HepG2 (cell line): ENCODE measurements at regions not wholly inside any gene's neighbourhood (a gene's known extent, or its start where the extent isn't known, plus 50 kb on each side); places are given as distances from the start of the nearest gene placed in this dataset.
A peak's percentile ranks its signal among the peaks of the same experiment; 100 is the strongest.

Source experiments
- ARNT ChIP-seq: fragments of 450-650 bp; IDR thresholded peaks from 2 replicates; pipeline ENCODE4 v1.6.1; 2017
- FOXK1 ChIP-seq: sonication (generic); formaldehyde crosslinking; IDR thresholded peaks from 2 replicates; pipeline ENCODE4 v1.4.0; 2020; ENCODE audit warnings: low read depth, missing genetic modification reagents, borderline replicate concordance
- JUN ChIP-seq: sonication (generic); formaldehyde crosslinking; IDR thresholded peaks from 2 replicates; pipeline ENCODE4 v1.4.0; 2020; ENCODE audit warnings: mild to moderate bottlenecking, missing genetic modification reagents
- KAT8 ChIP-seq: IDR thresholded peaks from 2 replicates; pipeline ENCODE4 v1.6.1; 2016; ENCODE audit warnings: missing genetic modification reagents, missing compliant biosample characterization
- MEIS1 ChIP-seq: sonication (generic); formaldehyde crosslinking; IDR thresholded peaks from 2 replicates; pipeline ENCODE4 v1.9.0; 2021; ENCODE audit warnings: mild to moderate bottlenecking, missing genetic modification reagents, moderate library complexity, borderline replicate concordance
- POGZ ChIP-seq: sonication (generic); formaldehyde crosslinking; IDR thresholded peaks from 2 replicates; pipeline ENCODE4 v1.4.0; 2020; ENCODE audit warnings: mild to moderate bottlenecking, missing genetic modification reagents
- RAD51 ChIP-seq: fragments of 450-650 bp; IDR thresholded peaks from 2 replicates; pipeline ENCODE4 v1.6.1; 2016; ENCODE audit warnings: borderline replicate concordance
- RXRB ChIP-seq: IDR thresholded peaks from 2 replicates; pipeline ENCODE4 v1.6.1; 2016; ENCODE audit warnings: borderline replicate concordance, missing genetic modification reagents, missing compliant biosample characterization
- SATB2 ChIP-seq: sonication (generic); formaldehyde crosslinking; IDR thresholded peaks from 2 replicates; pipeline ENCODE4 v1.5.0; 2020; ENCODE audit warnings: missing genetic modification reagents
- SIX1 ChIP-seq: sonication (generic); formaldehyde crosslinking; IDR thresholded peaks from 2 replicates; pipeline ENCODE4 v1.4.0; 2020; ENCODE audit warnings: missing genetic modification reagents, borderline replicate concordance
- SPEN ChIP-seq: sonication (generic); formaldehyde crosslinking; IDR thresholded peaks from 2 replicates; pipeline ENCODE4 v1.5.1; 2020; ENCODE audit warnings: low read depth, mild to moderate bottlenecking, missing genetic modification reagents
- WIZ ChIP-seq: sonication (generic); formaldehyde crosslinking; IDR thresholded peaks from 2 replicates; pipeline ENCODE4 v1.5.1; 2020; ENCODE audit warnings: mild to moderate bottlenecking, missing genetic modification reagents
- ZMYM4 ChIP-seq: sonication (generic); formaldehyde crosslinking; IDR thresholded peaks from 2 replicates; pipeline ENCODE4 v1.8.1; 2023; ENCODE audit warnings: mild to moderate bottlenecking, missing genetic modification reagents
- TF ChIP-seq, protein P1 (sequence below): IDR thresholded peaks from 2 replicates; pipeline ENCODE4 v1.6.1; 2016; ENCODE audit warnings: low read depth, control low read depth
- TF ChIP-seq, protein P2 (sequence below): sonication (generic); formaldehyde crosslinking; IDR thresholded peaks from 2 replicates; pipeline ENCODE4 v1.4.0; 2020; ENCODE audit warnings: missing genetic modification reagents, low read depth, mild to moderate bottlenecking, borderline replicate concordance
- TF ChIP-seq, protein P3 (sequence below): IDR thresholded peaks from 2 replicates; pipeline ENCODE4 v1.4.0; 2020; ENCODE audit warnings: mild to moderate bottlenecking, missing genetic modification reagents
- TF ChIP-seq, protein P4 (sequence below): IDR thresholded peaks from 2 replicates; pipeline ENCODE4 v1.6.1; 2016; ENCODE audit warnings: mild to moderate bottlenecking
- TF ChIP-seq, protein P5 (sequence below), 2 experiments: IDR thresholded peaks; 2 replicates each; pipeline ENCODE4 v1.6.1; 2011 to 2012; ENCODE audit warnings: low read length in 2 of 2, borderline replicate concordance in 1 of 2, low read depth in 1 of 2, mild to moderate bottlenecking in 1 of 2, moderate library complexity in 1 of 2

DNA sequence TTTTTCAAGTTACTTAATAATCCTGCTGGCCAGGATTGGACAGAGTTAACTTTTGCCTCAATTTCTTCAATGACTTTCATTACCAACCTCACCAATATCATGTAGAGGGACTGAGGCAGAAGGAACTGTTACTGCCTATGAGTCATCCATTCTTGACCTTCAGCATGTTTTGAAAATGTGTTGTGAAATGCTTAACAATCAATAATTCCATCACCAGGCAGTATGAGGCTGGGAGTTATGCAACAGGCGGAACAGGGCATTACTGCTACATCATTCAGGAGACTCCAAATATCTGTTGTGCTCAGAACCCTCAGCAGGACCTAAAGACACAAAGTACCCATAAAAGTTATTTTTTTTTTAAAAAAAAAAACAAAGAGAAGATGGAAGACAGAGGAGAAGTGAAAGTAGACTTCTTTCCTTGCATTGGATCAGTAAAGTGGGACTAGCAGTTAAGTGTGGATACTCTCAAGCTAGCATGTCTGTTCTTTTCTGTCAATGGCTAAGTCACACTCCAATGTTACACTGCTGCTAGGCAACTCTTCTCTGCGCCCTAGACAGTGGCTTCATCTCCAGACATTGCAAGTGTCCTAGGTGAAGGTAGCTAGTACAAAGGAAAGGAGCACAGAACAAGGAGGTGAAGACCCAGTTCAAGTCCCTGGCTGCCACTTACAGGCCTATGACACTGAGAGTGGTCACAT is 184.9 kb upstream of the LPP start (continued):
- TF ChIP-seq, protein P1, sequence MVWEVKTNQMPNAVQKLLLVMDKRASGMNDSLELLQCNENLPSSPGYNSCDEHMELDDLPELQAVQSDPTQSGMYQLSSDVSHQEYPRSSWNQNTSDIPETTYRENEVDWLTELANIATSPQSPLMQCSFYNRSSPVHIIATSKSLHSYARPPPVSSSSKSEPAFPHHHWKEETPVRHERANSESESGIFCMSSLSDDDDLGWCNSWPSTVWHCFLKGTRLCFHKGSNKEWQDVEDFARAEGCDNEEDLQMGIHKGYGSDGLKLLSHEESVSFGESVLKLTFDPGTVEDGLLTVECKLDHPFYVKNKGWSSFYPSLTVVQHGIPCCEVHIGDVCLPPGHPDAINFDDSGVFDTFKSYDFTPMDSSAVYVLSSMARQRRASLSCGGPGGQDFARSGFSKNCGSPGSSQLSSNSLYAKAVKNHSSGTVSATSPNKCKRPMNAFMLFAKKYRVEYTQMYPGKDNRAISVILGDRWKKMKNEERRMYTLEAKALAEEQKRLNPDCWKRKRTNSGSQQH, result no peak
- peak; percentile 55; the same call in 1 of the 2 replicates for TF ChIP-seq KAT8 (CRISPR knock-in tag)
- 0 out of 2 replicates have a peak, but pooled peaks have one; percentile 21 for TF ChIP-seq SPEN
- peak; percentile 92 for TF ChIP-seq RXRB (CRISPR knock-in tag)
- TF ChIP-seq, protein P2, sequence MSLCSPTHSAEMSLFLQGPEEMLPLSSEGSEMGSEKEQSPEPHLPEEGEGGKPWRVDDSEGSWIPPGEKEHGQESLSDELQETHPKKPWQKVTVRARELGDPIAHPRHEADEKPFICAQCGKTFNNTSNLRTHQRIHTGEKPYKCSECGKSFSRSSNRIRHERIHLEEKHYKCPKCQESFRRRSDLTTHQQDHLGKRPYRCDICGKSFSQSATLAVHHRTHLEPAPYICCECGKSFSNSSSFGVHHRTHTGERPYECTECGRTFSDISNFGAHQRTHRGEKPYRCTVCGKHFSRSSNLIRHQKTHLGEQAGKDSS (CRISPR knock-in tag), result no peak
- TF ChIP-seq, protein P3, sequence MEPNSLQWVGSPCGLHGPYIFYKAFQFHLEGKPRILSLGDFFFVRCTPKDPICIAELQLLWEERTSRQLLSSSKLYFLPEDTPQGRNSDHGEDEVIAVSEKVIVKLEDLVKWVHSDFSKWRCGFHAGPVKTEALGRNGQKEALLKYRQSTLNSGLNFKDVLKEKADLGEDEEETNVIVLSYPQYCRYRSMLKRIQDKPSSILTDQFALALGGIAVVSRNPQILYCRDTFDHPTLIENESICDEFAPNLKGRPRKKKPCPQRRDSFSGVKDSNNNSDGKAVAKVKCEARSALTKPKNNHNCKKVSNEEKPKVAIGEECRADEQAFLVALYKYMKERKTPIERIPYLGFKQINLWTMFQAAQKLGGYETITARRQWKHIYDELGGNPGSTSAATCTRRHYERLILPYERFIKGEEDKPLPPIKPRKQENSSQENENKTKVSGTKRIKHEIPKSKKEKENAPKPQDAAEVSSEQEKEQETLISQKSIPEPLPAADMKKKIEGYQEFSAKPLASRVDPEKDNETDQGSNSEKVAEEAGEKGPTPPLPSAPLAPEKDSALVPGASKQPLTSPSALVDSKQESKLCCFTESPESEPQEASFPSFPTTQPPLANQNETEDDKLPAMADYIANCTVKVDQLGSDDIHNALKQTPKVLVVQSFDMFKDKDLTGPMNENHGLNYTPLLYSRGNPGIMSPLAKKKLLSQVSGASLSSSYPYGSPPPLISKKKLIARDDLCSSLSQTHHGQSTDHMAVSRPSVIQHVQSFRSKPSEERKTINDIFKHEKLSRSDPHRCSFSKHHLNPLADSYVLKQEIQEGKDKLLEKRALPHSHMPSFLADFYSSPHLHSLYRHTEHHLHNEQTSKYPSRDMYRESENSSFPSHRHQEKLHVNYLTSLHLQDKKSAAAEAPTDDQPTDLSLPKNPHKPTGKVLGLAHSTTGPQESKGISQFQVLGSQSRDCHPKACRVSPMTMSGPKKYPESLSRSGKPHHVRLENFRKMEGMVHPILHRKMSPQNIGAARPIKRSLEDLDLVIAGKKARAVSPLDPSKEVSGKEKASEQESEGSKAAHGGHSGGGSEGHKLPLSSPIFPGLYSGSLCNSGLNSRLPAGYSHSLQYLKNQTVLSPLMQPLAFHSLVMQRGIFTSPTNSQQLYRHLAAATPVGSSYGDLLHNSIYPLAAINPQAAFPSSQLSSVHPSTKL (CRISPR knock-in tag), result peak; percentile 98
- TF ChIP-seq MEIS1 (CRISPR knock-in tag), result peak; percentile 52; the same call in 1 of the 2 replicates
- no peak for TF ChIP-seq SATB2 (CRISPR knock-in tag)
- no peak for TF ChIP-seq ARNT
- no peak for TF ChIP-seq WIZ (CRISPR knock-in tag)
- TF ChIP-seq SIX1 (CRISPR knock-in tag), result 0 out of 2 replicates have a peak, but pooled peaks have one; percentile 31
- peak; percentile 92 for TF ChIP-seq JUN (CRISPR knock-in tag)
- TF ChIP-seq, protein P4, sequence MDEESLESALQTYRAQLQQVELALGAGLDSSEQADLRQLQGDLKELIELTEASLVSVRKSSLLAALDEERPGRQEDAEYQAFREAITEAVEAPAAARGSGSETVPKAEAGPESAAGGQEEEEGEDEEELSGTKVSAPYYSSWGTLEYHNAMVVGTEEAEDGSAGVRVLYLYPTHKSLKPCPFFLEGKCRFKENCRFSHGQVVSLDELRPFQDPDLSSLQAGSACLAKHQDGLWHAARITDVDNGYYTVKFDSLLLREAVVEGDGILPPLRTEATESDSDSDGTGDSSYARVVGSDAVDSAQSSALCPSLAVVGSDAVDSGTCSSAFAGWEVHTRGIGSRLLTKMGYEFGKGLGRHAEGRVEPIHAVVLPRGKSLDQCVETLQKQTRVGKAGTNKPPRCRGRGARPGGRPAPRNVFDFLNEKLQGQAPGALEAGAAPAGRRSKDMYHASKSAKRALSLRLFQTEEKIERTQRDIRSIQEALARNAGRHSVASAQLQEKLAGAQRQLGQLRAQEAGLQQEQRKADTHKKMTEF (CRISPR knock-in tag), result peak; percentile 79; the same call in 1 of the 2 replicates
- TF ChIP-seq POGZ (CRISPR knock-in tag), result peak; percentile 95
- TF ChIP-seq RAD51, result no peak
- peak; percentile 87 for TF ChIP-seq ZMYM4 (CRISPR knock-in tag)
- TF ChIP-seq FOXK1 (CRISPR knock-in tag), result peak; percentile 96; the same call in 1 of the 2 replicates
- TF ChIP-seq, protein P5, sequence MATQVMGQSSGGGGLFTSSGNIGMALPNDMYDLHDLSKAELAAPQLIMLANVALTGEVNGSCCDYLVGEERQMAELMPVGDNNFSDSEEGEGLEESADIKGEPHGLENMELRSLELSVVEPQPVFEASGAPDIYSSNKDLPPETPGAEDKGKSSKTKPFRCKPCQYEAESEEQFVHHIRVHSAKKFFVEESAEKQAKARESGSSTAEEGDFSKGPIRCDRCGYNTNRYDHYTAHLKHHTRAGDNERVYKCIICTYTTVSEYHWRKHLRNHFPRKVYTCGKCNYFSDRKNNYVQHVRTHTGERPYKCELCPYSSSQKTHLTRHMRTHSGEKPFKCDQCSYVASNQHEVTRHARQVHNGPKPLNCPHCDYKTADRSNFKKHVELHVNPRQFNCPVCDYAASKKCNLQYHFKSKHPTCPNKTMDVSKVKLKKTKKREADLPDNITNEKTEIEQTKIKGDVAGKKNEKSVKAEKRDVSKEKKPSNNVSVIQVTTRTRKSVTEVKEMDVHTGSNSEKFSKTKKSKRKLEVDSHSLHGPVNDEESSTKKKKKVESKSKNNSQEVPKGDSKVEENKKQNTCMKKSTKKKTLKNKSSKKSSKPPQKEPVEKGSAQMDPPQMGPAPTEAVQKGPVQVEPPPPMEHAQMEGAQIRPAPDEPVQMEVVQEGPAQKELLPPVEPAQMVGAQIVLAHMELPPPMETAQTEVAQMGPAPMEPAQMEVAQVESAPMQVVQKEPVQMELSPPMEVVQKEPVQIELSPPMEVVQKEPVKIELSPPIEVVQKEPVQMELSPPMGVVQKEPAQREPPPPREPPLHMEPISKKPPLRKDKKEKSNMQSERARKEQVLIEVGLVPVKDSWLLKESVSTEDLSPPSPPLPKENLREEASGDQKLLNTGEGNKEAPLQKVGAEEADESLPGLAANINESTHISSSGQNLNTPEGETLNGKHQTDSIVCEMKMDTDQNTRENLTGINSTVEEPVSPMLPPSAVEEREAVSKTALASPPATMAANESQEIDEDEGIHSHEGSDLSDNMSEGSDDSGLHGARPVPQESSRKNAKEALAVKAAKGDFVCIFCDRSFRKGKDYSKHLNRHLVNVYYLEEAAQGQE (IDR thresholded peaks at IDR 0.05; ENCODE audit: borderline replicate concordance in 1 of 2, low read depth in 1 of 2, low read length in 2 of 2), result peak in 1 of 2 experiments; percentile 27; a peak in 1 of 4 replicates
